ENCODE measurements at regions not wholly inside any gene's neighbourhood (a gene's known extent, or its start where the extent isn't known, plus 50 kb on each side); places are given as distances from the start of the nearest gene placed in this dataset.

DNA sequence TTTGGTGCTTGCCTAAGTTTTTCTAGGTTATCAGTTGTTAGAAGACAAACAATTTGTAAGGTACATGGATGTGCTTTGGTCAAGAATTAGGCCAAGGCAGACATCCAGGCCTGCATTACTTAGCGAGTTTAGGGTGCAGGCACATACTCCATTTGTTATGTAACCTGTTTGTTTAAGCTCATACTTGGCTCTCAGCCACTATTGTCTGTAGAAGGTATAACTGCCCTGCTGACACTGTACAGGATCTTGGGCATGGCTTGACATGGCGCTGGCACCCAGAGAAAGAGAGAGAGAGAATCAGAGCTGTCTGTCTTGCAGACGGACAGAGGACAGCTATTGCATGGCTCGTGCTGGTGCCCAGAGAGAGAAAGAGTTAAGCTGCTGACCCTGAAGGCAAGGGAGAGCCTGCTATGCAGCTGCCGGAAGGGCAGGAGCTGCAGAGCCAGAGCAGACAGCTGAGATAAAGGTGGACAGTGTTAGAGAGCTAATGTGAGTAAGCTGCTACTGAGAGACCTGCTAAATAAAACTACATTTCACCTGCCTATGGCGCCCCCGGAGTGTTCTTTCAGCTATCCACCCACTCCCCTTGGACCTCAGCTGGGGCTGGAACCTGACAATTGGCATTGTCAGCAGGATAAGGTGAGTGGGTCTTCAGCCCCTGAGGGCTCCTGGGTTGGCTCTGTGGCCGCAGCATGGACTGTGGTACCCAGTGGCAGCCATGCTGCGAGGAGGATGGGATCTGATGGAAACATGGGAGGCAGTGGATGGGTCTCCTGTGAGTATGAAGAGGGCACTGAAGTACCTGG, 120.9 kb upstream of the TMEM106B start:
- TF ChIP-seq, protein P1, sequence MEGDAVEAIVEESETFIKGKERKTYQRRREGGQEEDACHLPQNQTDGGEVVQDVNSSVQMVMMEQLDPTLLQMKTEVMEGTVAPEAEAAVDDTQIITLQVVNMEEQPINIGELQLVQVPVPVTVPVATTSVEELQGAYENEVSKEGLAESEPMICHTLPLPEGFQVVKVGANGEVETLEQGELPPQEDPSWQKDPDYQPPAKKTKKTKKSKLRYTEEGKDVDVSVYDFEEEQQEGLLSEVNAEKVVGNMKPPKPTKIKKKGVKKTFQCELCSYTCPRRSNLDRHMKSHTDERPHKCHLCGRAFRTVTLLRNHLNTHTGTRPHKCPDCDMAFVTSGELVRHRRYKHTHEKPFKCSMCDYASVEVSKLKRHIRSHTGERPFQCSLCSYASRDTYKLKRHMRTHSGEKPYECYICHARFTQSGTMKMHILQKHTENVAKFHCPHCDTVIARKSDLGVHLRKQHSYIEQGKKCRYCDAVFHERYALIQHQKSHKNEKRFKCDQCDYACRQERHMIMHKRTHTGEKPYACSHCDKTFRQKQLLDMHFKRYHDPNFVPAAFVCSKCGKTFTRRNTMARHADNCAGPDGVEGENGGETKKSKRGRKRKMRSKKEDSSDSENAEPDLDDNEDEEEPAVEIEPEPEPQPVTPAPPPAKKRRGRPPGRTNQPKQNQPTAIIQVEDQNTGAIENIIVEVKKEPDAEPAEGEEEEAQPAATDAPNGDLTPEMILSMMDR (conservative IDR thresholded peaks at IDR 0.05): no peak
- H2BK120ac ChIP-seq (ENCODE audit: low read depth, low read length, poor library complexity, severe bottlenecking): no peak overlapping the region
- no peak overlapping the region for H2BK5ac ChIP-seq (ENCODE audit: insufficient read length, low read length)
- Mint-ChIP-seq H3K9me3 (peaks cover 0 to 6% of the 10 kb centered on the region in 2 experiments; a peak in 2 of 5 replicates), H3K4me1 (peaks cover 40 to 50% of the 10 kb centered on the region in 2 experiments), H3K36me3 (ENCODE audit: insufficient read depth in 1 of 3, low read depth in 3 of 3) (peaks cover 0 to 17% (median 6%) of the 10 kb centered on the region in 3 experiments; a peak in 3 of 7 replicates), H3K27me3 (ENCODE audit: low read depth) (no peaks in the 10 kb centered on the region), H3K4me3 (no peak overlapping the region; a peak in 1 of 5 replicates), H3K27ac (peak overlapping the region in 2 of 3 experiments; percentile 46 to 66; a peak in 4 of 7 replicates)
- no peaks in the 10 kb centered on the region for H3K9me3 ChIP-seq (ENCODE audit: control insufficient read depth, low read depth, low read length)
- H3K56ac ChIP-seq (ENCODE audit: insufficient read length, low read depth, low read length): no peak overlapping the region
- H3K4me2 ChIP-seq (ENCODE audit: insufficient read depth, insufficient read length, low read length): no peak overlapping the region
- no peak for DNase-seq
- no peak overlapping the region for H2BK20ac ChIP-seq (ENCODE audit: low read depth, low read length, poor library complexity, severe bottlenecking)
- H3T11ph ChIP-seq (ENCODE audit: low read length): no peak overlapping the region
- no peak overlapping the region for H4K8ac ChIP-seq (replicated peaks; ENCODE audit: insufficient read length, low read depth, low read length)
- no peaks in the 10 kb centered on the region for H3K23me2 ChIP-seq (ENCODE audit: insufficient read length, low read depth, low read length, poor library complexity, severe bottlenecking)
- no peak overlapping the region for H3K9ac ChIP-seq (ENCODE audit: extremely low read depth, insufficient read length, low read length)
- H4K91ac ChIP-seq (ENCODE audit: insufficient read length, low read depth, low read length): no peak overlapping the region
- H3K18ac ChIP-seq (ENCODE audit: insufficient read length, low read depth, low read length): no peak overlapping the region
- H3K79me2 ChIP-seq (ENCODE audit: insufficient read depth, low read length): no peaks in the 10 kb centered on the region
- no peak overlapping the region for H3K27ac ChIP-seq (ENCODE audit: insufficient read length, low read depth, low read length)
- H2AK5ac ChIP-seq (ENCODE audit: insufficient read length, low read length): no peak overlapping the region
- H3K27me3 ChIP-seq (ENCODE audit: insufficient read depth, low read length): no peaks in the 10 kb centered on the region
- no peak overlapping the region for H3K23ac ChIP-seq (ENCODE audit: insufficient read length, low read depth, low read length)
- peaks cover 11% of the 10 kb centered on the region; the same call in 1 of the 2 replicates for H3K4me1 ChIP-seq (ENCODE audit: insufficient read depth, low read length)
- H3K79me1 ChIP-seq (ENCODE audit: insufficient read depth, low read depth, low read length, poor library complexity, severe bottlenecking): no peaks in the 10 kb centered on the region
- H2BK12ac ChIP-seq (ENCODE audit: insufficient read length, low read depth, low read length): no peak overlapping the region
- no peak overlapping the region for H2AFZ ChIP-seq (ENCODE audit: low read length)
- no peak overlapping the region for H3K4ac ChIP-seq (ENCODE audit: low read depth, low read length)
- WGBS (ENCODE audit: extremely low coverage, insufficient read length, low lambda C conversion rate): no CpG with 5 or more reads among the region's 9 CpGs
- no peaks in the 10 kb centered on the region for H4K20me1 ChIP-seq (ENCODE audit: control insufficient read depth, insufficient read depth, insufficient read length)
- H4K5ac ChIP-seq (ENCODE audit: insufficient read length, low read depth, low read length): no peak overlapping the region
- H3K14ac ChIP-seq (ENCODE audit: insufficient read depth, low read length): no peak overlapping the region
- H2BK15ac ChIP-seq (ENCODE audit: low read depth, low read length): no peak overlapping the region

Measured in H9 (cell line).